ENCODE measurements at regions not wholly inside any gene's neighbourhood (a gene's known extent, or its start where the extent isn't known, plus 50 kb on each side); places are given as distances from the start of the nearest gene placed in this dataset.

DNA sequence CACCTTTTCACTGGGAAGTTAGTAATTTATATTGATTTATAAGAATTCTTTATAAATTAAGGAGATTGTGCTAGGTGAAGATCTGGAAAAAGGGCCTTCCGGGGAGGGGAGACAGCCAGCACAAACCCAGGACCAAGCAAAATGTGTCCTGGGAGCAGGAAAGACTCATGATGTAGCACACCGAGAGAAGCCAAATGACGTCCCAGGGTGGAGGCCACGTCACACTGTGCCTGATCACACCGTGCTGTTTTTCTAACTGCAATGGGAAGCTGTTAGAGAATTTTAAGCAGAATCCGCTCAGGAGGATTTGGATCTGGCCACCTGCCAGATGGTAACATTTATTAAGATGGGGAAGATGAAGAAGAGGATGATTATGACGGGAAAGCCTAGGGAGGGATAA, 72.7 kb upstream of the AKAP12 start:
- intact Hi-C loops (cut with DNase I; ENCODE audit: low total_unique reads) = no loop called here
- 85 to 87% methylated on average over 7 of the region's 7 CpGs for WGBS, 2 donors
- TF ChIP-seq POLR2A (IDR thresholded peaks at IDR 0.05) = no peak
- TF ChIP-seq, protein P1, sequence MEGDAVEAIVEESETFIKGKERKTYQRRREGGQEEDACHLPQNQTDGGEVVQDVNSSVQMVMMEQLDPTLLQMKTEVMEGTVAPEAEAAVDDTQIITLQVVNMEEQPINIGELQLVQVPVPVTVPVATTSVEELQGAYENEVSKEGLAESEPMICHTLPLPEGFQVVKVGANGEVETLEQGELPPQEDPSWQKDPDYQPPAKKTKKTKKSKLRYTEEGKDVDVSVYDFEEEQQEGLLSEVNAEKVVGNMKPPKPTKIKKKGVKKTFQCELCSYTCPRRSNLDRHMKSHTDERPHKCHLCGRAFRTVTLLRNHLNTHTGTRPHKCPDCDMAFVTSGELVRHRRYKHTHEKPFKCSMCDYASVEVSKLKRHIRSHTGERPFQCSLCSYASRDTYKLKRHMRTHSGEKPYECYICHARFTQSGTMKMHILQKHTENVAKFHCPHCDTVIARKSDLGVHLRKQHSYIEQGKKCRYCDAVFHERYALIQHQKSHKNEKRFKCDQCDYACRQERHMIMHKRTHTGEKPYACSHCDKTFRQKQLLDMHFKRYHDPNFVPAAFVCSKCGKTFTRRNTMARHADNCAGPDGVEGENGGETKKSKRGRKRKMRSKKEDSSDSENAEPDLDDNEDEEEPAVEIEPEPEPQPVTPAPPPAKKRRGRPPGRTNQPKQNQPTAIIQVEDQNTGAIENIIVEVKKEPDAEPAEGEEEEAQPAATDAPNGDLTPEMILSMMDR (IDR thresholded peaks at IDR 0.05) = no peak
- Histone ChIP-seq H3K27ac (no peak overlapping the region), H3K4me1 (no peaks in the 10 kb centered on the region), H3K4me3 (no peak overlapping the region), H3K9me3 (no peaks in the 10 kb centered on the region), H3K27me3 (no peaks in the 10 kb centered on the region), H3K36me3 (ENCODE audit: low read depth, missing control alignments) (no peaks in the 10 kb centered on the region)
- DNase-seq = no peak

DNA sequence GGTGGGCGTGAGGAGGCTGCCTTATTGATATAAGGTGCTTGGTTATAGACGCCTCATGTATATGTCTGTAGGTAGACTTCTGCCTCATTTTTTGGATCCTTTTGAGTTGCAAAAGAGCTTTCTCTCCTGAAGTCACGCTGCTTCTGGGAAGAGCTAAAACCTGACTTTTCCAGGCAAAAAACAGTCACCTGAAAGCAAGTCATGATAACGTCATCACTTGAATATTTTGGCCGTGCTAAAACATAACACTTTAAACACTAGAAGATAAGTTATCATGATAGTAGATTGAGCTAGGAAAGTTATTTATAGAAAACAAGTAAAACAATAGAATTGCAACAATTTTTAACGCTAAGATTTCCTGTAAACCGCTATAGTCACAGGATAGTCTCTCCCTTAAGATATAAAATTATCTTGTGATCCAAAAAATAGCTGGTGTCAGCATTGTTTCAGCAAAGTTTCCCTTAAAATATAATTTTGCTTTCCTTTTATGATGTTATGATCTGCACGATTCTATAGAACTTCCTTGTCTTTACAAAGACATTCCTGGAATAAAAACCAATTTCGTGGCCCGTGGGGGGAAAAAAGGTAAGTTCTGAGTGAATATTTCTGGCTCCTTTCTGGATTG, 69.0 kb upstream of the AKAP12 start:
- no peaks in the 10 kb centered on the region for H3K4me1 ChIP-seq
- 76 to 78% methylated on average over 10 of the region's 10 CpGs for WGBS, 2 donors
- DNase-seq = no peak
- H3K9me3 ChIP-seq = no peaks in the 10 kb centered on the region
- no peak overlapping the region for H3K4me3 ChIP-seq
- no peaks in the 10 kb centered on the region for H3K36me3 ChIP-seq (ENCODE audit: low read depth, missing control alignments)
- TF ChIP-seq, protein P1 (IDR thresholded peaks at IDR 0.05) = no peak
- TF ChIP-seq POLR2A (IDR thresholded peaks at IDR 0.05) = no peak
- no peaks in the 10 kb centered on the region for H3K27me3 ChIP-seq
- no peak overlapping the region for H3K27ac ChIP-seq
- intact Hi-C loops (cut with DNase I; ENCODE audit: low total_unique reads) = no loop called here

DNA sequence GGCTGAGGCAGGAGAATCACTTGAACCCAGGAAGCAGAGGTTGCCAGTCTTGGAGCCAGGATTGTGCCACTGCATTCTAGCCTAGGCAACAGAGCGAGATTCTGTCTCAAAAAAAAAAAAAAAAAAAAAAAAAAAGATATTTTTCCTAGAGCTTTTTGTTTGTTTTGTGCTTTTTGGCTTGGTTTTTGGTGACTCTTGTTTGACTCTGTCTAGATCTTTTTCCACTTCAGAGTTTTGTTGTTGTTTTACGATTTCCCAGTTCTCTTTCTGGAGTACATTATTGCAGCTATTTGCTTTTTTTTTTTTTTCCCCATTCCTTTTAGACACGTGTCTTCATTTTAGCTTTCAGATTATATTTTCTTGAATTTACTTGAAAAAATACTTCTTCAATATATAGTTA, 67.0 kb upstream of the AKAP12 start:
- Histone ChIP-seq H3K27me3 (no peaks in the 10 kb centered on the region), H3K9me3 (no peaks in the 10 kb centered on the region), H3K36me3 (ENCODE audit: low read depth, missing control alignments) (no peaks in the 10 kb centered on the region), H3K4me1 (peaks cover 8% of the 10 kb centered on the region), H3K4me3 (no peak overlapping the region), H3K27ac (no peak overlapping the region)
- WGBS, 2 donors = 40 to 61% methylated on average over 3 of the region's 3 CpGs
- DNase-seq = no peak
- TF ChIP-seq, protein P1 (IDR thresholded peaks at IDR 0.05) = no peak
- no peak for TF ChIP-seq POLR2A (IDR thresholded peaks at IDR 0.05)
- intact Hi-C loops (cut with DNase I; ENCODE audit: low total_unique reads) = no loop called here

DNA sequence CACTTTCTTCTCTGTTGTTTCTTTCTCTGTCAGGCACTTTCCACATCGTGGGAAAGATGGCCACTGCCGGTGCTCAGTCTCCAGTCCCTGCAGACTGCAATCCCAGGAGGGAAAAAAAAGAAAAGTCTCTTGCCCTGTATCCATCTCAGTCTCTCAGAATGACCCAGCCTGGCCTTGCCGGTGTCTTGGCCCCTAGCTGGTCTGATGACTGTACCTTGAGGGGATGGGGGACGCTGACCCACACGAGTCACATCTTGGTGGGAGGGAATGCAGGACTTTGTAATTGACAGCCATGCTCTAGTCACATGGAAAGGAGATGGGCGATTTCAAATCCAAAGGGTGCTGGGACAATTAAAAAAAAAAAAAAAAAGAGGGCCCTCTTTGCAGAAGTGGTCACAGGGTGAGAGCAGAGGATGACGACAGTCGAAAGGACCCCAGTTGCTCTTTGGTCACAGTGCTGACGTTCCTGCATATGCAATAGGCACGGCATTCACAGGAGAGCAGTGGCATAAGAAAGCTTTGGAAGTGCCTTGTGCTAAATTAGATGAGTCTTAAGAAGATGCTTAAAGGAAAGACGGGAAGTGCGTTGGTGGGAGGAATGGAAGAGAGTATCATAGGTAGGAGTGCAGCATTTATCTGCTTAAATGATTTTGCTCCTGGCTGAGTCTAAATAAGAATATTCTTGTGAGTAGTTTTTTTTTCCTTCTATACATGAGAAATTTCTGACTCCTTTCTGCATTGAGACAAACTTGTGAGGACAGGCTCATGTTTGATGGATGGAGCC, 63.9 kb upstream of the AKAP12 start:
- no peak overlapping the region for H3K4me3 ChIP-seq
- TF ChIP-seq POLR2A (IDR thresholded peaks at IDR 0.05) = no peak
- TF ChIP-seq, protein P1 (IDR thresholded peaks at IDR 0.05) = no peak
- intact Hi-C loops (cut with DNase I; ENCODE audit: low total_unique reads) = no loop called here
- peaks cover 8% of the 10 kb centered on the region for H3K4me1 ChIP-seq
- 79 to 86% methylated on average over 12 of the region's 12 CpGs for WGBS, 2 donors
- DNase-seq = no peak
- no peaks in the 10 kb centered on the region for H3K9me3 ChIP-seq
- H3K36me3 ChIP-seq (ENCODE audit: low read depth, missing control alignments) = no peaks in the 10 kb centered on the region
- H3K27me3 ChIP-seq = no peaks in the 10 kb centered on the region
- no peak overlapping the region for H3K27ac ChIP-seq
